GM23338 (cell line): ENCODE measurements at regions not wholly inside any gene's neighbourhood (a gene's known extent, or its start where the extent isn't known, plus 50 kb on each side); places are given as distances from the start of the nearest gene placed in this dataset.

Experiments
- ATAC-seq: fragments of 200-7000 bp; cut with Tn5 transposase; 3 replicates; pipeline ENCODE4 v1.9.1; 2020
- DNase-seq: peaks from one replicate; pipeline ENCODE4 v3.0.0-alpha.2; 2015; ENCODE audit warnings: low spot score
- H2AFZ ChIP-seq: fragments of 200-600 bp; sonication (generic); 2 replicates; pipeline ENCODE4 v1.8.0; 2016; ENCODE audit warnings: antibody characterized with exemption, mild to moderate bottlenecking, moderate library complexity
- H3F3A ChIP-seq: fragments of 200-600 bp; sonication (generic); replicated peaks from 2 replicates; pipeline ENCODE4 v1.8.0; 2017; ENCODE audit warnings: antibody characterized with exemption, mixed run types, low read depth
- H3K27ac ChIP-seq: fragments of 200-600 bp; sonication (generic); 2 replicates; pipeline ENCODE4 v1.6.1; 2016; ENCODE audit warnings: low read depth
- H3K27me3 ChIP-seq: fragments of 200-600 bp; sonication (generic); 2 replicates; pipeline ENCODE4 v1.8.0; 2016; ENCODE audit warnings: mild to moderate bottlenecking, mixed run types, moderate library complexity; ENCODE audit not compliant: insufficient read depth
- H3K36me3 ChIP-seq: fragments of 200-600 bp; sonication (generic); 2 replicates; pipeline ENCODE4 v1.8.0; 2016; ENCODE audit warnings: mild to moderate bottlenecking; ENCODE audit not compliant: insufficient read depth
- H3K4me1 ChIP-seq: fragments of 200-600 bp; sonication (generic); 2 replicates; pipeline ENCODE4 v1.8.0; 2016; ENCODE audit warnings: mild to moderate bottlenecking, moderate library complexity; ENCODE audit not compliant: insufficient read depth
- H3K4me2 ChIP-seq: fragments of 200-600 bp; sonication (generic); 2 replicates; pipeline ENCODE4 v1.7.1; 2017; ENCODE audit warnings: mixed run types
- H3K4me3 ChIP-seq: fragments of 200-600 bp; sonication (generic); 2 replicates; pipeline ENCODE4 v1.6.1; 2016; ENCODE audit warnings: mixed run types
- H3K79me2 ChIP-seq: fragments of 200-600 bp; sonication (generic); replicated peaks from 2 replicates; pipeline ENCODE4 v1.8.0; 2017; ENCODE audit warnings: mild to moderate bottlenecking; ENCODE audit not compliant: insufficient read depth
- H3K9me2 ChIP-seq: fragments of 200-600 bp; sonication (generic); 2 replicates; pipeline ENCODE4 v1.8.0; 2017; ENCODE audit not compliant: insufficient read depth
- H4K20me1 ChIP-seq: fragments of 200-600 bp; sonication (generic); replicated peaks from 2 replicates; pipeline ENCODE4 v1.8.0; 2017; ENCODE audit warnings: mild to moderate bottlenecking; ENCODE audit not compliant: insufficient read depth
- H3K27ac Mint-ChIP-seq: 2 replicates; pipeline ENCODE4 v1.8.0; 2020; ENCODE audit warnings: inconsistent platforms, mild to moderate bottlenecking, moderate library complexity, mixed read lengths
- H3K27me3 Mint-ChIP-seq: 3 replicates; pipeline ENCODE4 v1.8.0; 2022; ENCODE audit warnings: low read depth, mild to moderate bottlenecking, moderate library complexity, mixed read lengths, inconsistent platforms; ENCODE audit not compliant: insufficient read depth, poor library complexity
- H3K36me3 Mint-ChIP-seq: 3 replicates; pipeline ENCODE4 v1.8.0; 2021; ENCODE audit warnings: low read depth, mild to moderate bottlenecking, inconsistent platforms, moderate library complexity, mixed read lengths
- H3K4me1 Mint-ChIP-seq: 3 replicates; pipeline ENCODE4 v1.8.0; 2020; ENCODE audit warnings: mild to moderate bottlenecking, inconsistent platforms, mixed read lengths
- H3K4me3 Mint-ChIP-seq: 3 replicates; pipeline ENCODE4 v1.8.0; 2021; ENCODE audit warnings: moderate library complexity, mild to moderate bottlenecking, inconsistent platforms, mixed read lengths
- H3K9me3 Mint-ChIP-seq: 3 replicates; pipeline ENCODE4 v1.8.0; 2020; ENCODE audit warnings: moderate library complexity, mild to moderate bottlenecking, inconsistent platforms, mixed read lengths
- CREB1 ChIP-seq: fragments of 250-450 bp; sonication (Bioruptor Pico); IDR thresholded peaks from 2 replicates; pipeline ENCODE4 v1.5.0; 2020; ENCODE audit warnings: low read depth, mild to moderate bottlenecking, moderate library complexity
- JUNB ChIP-seq: IDR thresholded peaks from one replicate; pipeline ENCODE4 v1.6.1; 2016; ENCODE audit warnings: antibody characterized with exemption; ENCODE audit not compliant: unreplicated experiment
- NANOG ChIP-seq: IDR thresholded peaks from 2 replicates; pipeline ENCODE4 v1.6.1; 2016; ENCODE audit warnings: antibody characterized with exemption, borderline replicate concordance
- POLR2AphosphoS5 ChIP-seq: IDR thresholded peaks from 2 replicates; pipeline ENCODE4 v1.6.1; 2016; ENCODE audit warnings: antibody characterized with exemption, low read depth
- STAT1 ChIP-seq: IDR thresholded peaks from one replicate; pipeline ENCODE4 v1.6.1; 2016; ENCODE audit warnings: antibody characterized with exemption; ENCODE audit not compliant: unreplicated experiment
- ZNF114 ChIP-seq: fragments of 250-450 bp; sonication (Bioruptor Pico); IDR thresholded peaks from 2 replicates; pipeline ENCODE4 v1.5.0; 2020; ENCODE audit warnings: mild to moderate bottlenecking, moderate library complexity
- ZNF331 ChIP-seq: fragments of 250-450 bp; sonication (Bioruptor Pico); IDR thresholded peaks from 2 replicates; pipeline ENCODE4 v1.5.0; 2020; ENCODE audit warnings: low read depth, mild to moderate bottlenecking, moderate library complexity
- ZNF462 ChIP-seq: fragments of 250-450 bp; sonication (Bioruptor Pico); IDR thresholded peaks from 2 replicates; pipeline ENCODE4 v1.5.0; 2020; ENCODE audit warnings: mild to moderate bottlenecking, moderate library complexity
- TF ChIP-seq, protein P1 (sequence below): IDR thresholded peaks from one replicate; pipeline ENCODE4 v1.6.1; 2018; ENCODE audit warnings: antibody characterized with exemption; ENCODE audit not compliant: unreplicated experiment
- TF ChIP-seq, protein P2 (sequence below): IDR thresholded peaks from 2 replicates; pipeline ENCODE4 v1.6.1; 2016; ENCODE audit warnings: antibody characterized with exemption
- TF ChIP-seq, protein P3 (sequence below), 2 experiments: fragments of 200-600 bp in 1 of 2; sonication (generic) in 1 of 2; conservative IDR thresholded peaks; 2 replicates each; pipeline versions ENCODE4 v1.5.1 to v1.6.1; 2016 to 2017; ENCODE audit warnings: antibody characterized with exemption in 2 of 2, low read depth in 2 of 2, mild to moderate bottlenecking in 2 of 2, moderate library complexity in 1 of 2

GRCh38 chr14:34195964-34196363 is 245.1 kb upstream of the EGLN3 start:
- Histone ChIP-seq H3K36me3 (no peaks in the 10 kb centered on the region), H3K4me3 (no peak overlapping the region), H4K20me1 (no peaks in the 10 kb centered on the region), H3K79me2 (no peaks in the 10 kb centered on the region), H2AFZ (no peak overlapping the region), H3F3A (no peaks in the 10 kb centered on the region), H3K4me2 (no peak overlapping the region), H3K27ac (no peak overlapping the region), H3K4me1 (no peaks in the 10 kb centered on the region), H3K9me2 (no peaks in the 10 kb centered on the region; the same call in 1 of the 2 replicates), H3K27me3 (no peaks in the 10 kb centered on the region)
- no peak overlapping the region for H3K27ac Mint-ChIP-seq
- no peak for TF ChIP-seq ZNF114 (CRISPR knock-in tag)
- TF ChIP-seq, protein P1, sequence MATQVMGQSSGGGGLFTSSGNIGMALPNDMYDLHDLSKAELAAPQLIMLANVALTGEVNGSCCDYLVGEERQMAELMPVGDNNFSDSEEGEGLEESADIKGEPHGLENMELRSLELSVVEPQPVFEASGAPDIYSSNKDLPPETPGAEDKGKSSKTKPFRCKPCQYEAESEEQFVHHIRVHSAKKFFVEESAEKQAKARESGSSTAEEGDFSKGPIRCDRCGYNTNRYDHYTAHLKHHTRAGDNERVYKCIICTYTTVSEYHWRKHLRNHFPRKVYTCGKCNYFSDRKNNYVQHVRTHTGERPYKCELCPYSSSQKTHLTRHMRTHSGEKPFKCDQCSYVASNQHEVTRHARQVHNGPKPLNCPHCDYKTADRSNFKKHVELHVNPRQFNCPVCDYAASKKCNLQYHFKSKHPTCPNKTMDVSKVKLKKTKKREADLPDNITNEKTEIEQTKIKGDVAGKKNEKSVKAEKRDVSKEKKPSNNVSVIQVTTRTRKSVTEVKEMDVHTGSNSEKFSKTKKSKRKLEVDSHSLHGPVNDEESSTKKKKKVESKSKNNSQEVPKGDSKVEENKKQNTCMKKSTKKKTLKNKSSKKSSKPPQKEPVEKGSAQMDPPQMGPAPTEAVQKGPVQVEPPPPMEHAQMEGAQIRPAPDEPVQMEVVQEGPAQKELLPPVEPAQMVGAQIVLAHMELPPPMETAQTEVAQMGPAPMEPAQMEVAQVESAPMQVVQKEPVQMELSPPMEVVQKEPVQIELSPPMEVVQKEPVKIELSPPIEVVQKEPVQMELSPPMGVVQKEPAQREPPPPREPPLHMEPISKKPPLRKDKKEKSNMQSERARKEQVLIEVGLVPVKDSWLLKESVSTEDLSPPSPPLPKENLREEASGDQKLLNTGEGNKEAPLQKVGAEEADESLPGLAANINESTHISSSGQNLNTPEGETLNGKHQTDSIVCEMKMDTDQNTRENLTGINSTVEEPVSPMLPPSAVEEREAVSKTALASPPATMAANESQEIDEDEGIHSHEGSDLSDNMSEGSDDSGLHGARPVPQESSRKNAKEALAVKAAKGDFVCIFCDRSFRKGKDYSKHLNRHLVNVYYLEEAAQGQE, result no peak
- no peak for TF ChIP-seq NANOG
- TF ChIP-seq JUNB, result no peak
- no peak for TF ChIP-seq POLR2AphosphoS5
- TF ChIP-seq STAT1, result no peak
- TF ChIP-seq, protein P2, sequence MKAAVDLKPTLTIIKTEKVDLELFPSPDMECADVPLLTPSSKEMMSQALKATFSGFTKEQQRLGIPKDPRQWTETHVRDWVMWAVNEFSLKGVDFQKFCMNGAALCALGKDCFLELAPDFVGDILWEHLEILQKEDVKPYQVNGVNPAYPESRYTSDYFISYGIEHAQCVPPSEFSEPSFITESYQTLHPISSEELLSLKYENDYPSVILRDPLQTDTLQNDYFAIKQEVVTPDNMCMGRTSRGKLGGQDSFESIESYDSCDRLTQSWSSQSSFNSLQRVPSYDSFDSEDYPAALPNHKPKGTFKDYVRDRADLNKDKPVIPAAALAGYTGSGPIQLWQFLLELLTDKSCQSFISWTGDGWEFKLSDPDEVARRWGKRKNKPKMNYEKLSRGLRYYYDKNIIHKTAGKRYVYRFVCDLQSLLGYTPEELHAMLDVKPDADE, result no peak
- no peak for TF ChIP-seq CREB1 (CRISPR knock-in tag)
- TF ChIP-seq, protein P3, sequence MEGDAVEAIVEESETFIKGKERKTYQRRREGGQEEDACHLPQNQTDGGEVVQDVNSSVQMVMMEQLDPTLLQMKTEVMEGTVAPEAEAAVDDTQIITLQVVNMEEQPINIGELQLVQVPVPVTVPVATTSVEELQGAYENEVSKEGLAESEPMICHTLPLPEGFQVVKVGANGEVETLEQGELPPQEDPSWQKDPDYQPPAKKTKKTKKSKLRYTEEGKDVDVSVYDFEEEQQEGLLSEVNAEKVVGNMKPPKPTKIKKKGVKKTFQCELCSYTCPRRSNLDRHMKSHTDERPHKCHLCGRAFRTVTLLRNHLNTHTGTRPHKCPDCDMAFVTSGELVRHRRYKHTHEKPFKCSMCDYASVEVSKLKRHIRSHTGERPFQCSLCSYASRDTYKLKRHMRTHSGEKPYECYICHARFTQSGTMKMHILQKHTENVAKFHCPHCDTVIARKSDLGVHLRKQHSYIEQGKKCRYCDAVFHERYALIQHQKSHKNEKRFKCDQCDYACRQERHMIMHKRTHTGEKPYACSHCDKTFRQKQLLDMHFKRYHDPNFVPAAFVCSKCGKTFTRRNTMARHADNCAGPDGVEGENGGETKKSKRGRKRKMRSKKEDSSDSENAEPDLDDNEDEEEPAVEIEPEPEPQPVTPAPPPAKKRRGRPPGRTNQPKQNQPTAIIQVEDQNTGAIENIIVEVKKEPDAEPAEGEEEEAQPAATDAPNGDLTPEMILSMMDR (conservative IDR thresholded peaks at IDR 0.05; ENCODE audit: low read depth in 2 of 2), result no peak
- no peak for TF ChIP-seq ZNF331 (CRISPR knock-in tag)
- no peak for TF ChIP-seq ZNF462 (CRISPR knock-in tag)
- no peaks in the 10 kb centered on the region for H3K9me3 Mint-ChIP-seq
- no peaks in the 10 kb centered on the region for H3K36me3 Mint-ChIP-seq
- no peak overlapping the region for H3K4me3 Mint-ChIP-seq
- ATAC-seq (no peak), DNase-seq (no peak)
- no peaks in the 10 kb centered on the region for H3K4me1 Mint-ChIP-seq
- peaks cover 1% of the 10 kb centered on the region for H3K27me3 Mint-ChIP-seq
